NCI-H748 (cell line): ENCODE measurements at regions not wholly inside any gene's neighbourhood (a gene's known extent, or its start where the extent isn't known, plus 50 kb on each side); places are given as distances from the start of the nearest gene placed in this dataset.
A peak's percentile ranks its signal among the peaks of the same experiment; 100 is the strongest.

ENCODE experiments used
- DNase-seq: peaks from one replicate; lab custom pipeline; 2025; ENCODE audit not compliant: unreplicated experiment; lab: John Stamatoyannopoulos, UW

DNA sequence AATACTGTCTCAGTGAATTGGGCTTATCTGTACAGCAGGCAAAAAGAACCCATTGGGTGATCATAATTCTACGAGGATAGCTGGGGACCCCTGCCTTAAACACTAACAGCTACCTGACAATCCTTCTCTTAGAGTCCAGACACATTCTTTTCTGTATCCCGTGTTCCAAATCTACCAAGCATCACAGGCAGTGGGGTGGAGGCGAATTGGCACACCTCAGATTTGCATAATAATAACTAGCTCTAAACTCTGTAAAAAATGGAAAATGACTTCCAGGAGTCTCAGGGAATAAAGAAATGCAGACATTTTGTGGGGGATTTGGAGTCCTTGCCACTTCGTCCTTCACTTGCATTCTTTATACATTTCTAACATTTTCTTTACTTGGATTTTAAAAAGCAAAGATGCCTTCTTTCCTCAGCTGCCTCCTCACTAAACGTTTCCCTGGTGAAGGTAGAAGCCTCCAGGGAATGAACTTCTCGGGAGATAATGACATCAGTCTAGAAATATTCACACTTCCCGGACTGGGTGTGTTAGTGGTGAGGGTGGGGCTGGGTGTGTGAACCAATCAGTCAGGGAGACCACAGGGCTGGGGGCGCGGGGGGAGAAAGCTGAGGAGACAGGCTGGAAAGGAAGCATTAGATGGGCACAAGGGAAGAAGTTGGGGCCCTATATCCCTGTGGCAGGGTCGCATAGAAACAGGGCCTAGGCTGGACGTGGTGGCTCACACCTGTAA, 59.1 kb upstream of the BOD1L2 start:
- no peak for DNase-seq

DNA sequence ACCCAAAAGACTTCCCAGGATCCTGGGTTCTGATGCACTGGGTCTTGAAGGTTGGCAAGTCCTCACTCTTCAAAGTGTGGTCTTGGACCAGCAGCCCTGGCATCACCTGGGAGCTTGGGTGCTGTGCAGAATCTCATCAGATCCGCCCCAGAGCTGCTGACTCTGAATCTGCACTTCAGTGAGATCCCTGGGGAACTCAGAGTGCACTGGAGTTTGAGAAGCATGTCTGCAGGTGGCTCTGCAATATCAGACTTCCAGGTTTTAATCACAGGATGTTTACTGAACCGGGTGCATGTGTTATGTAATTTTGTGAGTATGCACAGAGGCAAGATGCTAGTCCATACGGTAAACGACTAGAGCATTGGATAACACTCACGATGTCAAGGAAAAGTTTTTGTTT, 58.0 kb upstream of the BOD1L2 start:
- peak; percentile 52 for DNase-seq

DNA sequence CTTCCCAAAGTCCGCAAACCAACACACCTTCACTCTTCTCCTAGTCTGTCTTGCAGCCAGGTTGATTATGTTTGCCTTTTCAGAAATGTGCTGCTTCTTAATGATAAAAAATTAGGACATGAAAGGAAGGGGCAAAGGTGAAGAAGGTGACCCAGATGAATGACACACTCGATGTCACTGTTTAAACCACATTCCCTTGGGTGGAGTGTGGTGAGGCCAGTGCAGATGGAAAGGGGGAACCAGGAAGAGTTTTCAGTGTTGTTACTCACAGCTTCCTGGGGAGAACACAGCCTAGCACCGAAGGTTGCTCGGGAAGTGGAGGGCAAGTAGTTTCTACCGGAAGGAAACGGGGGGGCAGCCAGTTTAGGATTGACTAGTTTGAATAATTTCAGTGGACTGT, 57.2 kb upstream of the BOD1L2 start:
- DNase-seq: no peak

DNA sequence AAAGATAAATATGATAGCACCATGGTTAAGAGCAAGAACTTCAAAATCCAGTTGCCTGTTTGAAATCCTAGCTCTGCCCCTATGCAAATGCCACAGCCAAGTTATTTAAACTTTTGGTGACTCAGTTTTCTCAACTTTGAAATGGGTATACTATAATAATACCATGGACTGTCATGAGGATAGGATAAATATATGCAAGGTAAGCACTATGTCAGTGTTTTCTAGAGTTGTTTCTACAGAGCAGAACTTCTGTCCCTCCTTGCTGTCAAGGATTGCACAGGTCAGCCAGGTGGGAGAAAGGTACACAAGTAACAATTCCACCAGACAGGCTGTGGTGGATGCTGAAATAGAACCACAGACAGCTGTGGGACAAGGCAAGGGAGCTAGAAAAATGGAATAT, 55.7 kb upstream of the BOD1L2 start:
- no peak for DNase-seq

DNA sequence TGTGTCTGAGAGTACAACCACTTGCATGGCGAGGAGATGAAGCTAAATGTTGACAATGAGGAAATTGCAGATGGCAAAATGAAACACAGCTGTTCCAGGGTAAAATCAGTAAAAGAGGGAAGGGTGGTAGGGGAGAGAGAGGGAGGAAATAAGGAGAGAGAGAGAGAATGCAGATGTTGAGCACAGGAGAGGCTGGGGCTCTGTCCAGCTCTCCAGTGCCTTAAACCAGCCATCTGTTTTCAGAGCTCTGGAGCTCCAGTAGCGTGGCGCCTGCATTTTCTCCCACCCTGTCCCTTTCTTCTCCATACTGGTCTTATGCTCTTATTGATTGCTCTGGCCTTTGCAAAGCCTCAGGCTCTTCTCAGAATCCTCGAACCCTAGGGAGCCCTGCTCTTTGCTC, 52.7 kb upstream of the BOD1L2 start:
- DNase-seq: no peak

DNA sequence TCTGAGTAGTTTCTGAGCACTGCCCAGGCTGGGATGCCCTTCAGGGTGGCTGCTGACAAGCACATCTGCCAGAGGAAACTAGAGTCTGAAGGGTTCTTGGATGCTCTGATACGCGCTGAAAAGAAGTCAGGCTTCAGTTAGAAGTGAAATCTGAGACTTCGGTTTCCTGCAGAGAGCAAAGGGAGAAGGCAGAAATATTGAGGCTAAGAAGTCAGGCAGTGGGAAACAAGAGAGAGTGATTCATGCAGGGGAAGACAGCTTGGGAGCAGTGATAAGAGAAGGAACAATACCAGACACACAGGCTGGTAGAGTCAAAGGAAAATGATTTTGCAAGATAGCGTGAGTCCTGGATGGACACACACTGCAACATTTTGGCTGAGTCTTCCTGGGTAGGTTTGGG, 51.0 kb upstream of the BOD1L2 start:
- DNase-seq: no peak
